Calu3 (cell line): ENCODE measurements at regions not wholly inside any gene's neighbourhood (a gene's known extent, or its start where the extent isn't known, plus 50 kb on each side); places are given as distances from the start of the nearest gene placed in this dataset.

Experiments
- BruUV-seq: library from RNA; stranded (reverse); fragments of 400-500 nt; replicated peaks from 2 replicates; lab custom pipeline; 2021; lab: Mats Ljungman, UMichigan
- CTCF ChIA-PET: fragments of 300-600 bp; sonication (Branson Sonifier 250); formaldehyde crosslinking; loops from one replicate; lab custom pipeline; 2022; ENCODE audit warnings: antibody characterized with exemption; lab: Charles Lee
- DNase-seq: peaks from one replicate; pipeline ENCODE4 v3.0.0; 2022
- H3K27ac Mint-ChIP-seq: one replicate; pipeline ENCODE4 v1.8.0; 2022; ENCODE audit warnings: mixed read lengths; ENCODE audit not compliant: unreplicated experiment
- H3K27me3 Mint-ChIP-seq: one replicate; pipeline ENCODE4 v1.8.0; 2022; ENCODE audit warnings: mixed read lengths; ENCODE audit not compliant: unreplicated experiment
- H3K36me3 Mint-ChIP-seq: one replicate; pipeline ENCODE4 v1.8.0; 2022; ENCODE audit warnings: mild to moderate bottlenecking, moderate library complexity, mixed read lengths; ENCODE audit not compliant: insufficient read depth, unreplicated experiment
- H3K4me1 Mint-ChIP-seq: one replicate; pipeline ENCODE4 v1.8.0; 2022; ENCODE audit warnings: mild to moderate bottlenecking, low read depth, mixed read lengths; ENCODE audit not compliant: unreplicated experiment
- H3K4me3 Mint-ChIP-seq: one replicate; pipeline ENCODE4 v1.8.0; 2022; ENCODE audit warnings: mild to moderate bottlenecking, low read depth, moderate library complexity, mixed read lengths; ENCODE audit not compliant: unreplicated experiment
- H3K9me3 Mint-ChIP-seq: one replicate; pipeline ENCODE4 v1.8.0; 2022; ENCODE audit warnings: low read depth, mixed read lengths; ENCODE audit not compliant: unreplicated experiment
- CTCF ChIP-seq: fragments of 200-600 bp; IDR thresholded peaks from one replicate; pipeline ENCODE4 v1.8.0; 2022; ENCODE audit warnings: antibody characterized with exemption; ENCODE audit not compliant: unreplicated experiment
- intact Hi-C: fragments of 100-400 bp; cut with micrococcal nuclease; formaldehyde crosslinking; loops from one replicate; pipeline ENCODE4 v1.10.0; 2022; ENCODE audit not compliant: unreplicated experiment

GRCh38 chr11:116424615-116425261, 348.0 kb downstream of the BUD13 start:
- Mint-ChIP-seq H3K27ac (no peak overlapping the region), H3K9me3 (no peaks in the 10 kb centered on the region), H3K27me3 (peaks cover 12% of the 10 kb centered on the region), H3K4me1 (peaks cover 12% of the 10 kb centered on the region), H3K4me3 (no peak overlapping the region), H3K36me3 (no peaks in the 10 kb centered on the region)
- BruUV-seq, result no TSS peak
- intact Hi-C loops, result no loop called here
- no peak for DNase-seq
- CTCF ChIA-PET, result interaction anchor here (0.7 kb wide), 1 partner anchor 941 kb away, joined by 5 read pairs; no protein-coding TSS in a partner anchor
- no peak for TF ChIP-seq CTCF

DNA sequence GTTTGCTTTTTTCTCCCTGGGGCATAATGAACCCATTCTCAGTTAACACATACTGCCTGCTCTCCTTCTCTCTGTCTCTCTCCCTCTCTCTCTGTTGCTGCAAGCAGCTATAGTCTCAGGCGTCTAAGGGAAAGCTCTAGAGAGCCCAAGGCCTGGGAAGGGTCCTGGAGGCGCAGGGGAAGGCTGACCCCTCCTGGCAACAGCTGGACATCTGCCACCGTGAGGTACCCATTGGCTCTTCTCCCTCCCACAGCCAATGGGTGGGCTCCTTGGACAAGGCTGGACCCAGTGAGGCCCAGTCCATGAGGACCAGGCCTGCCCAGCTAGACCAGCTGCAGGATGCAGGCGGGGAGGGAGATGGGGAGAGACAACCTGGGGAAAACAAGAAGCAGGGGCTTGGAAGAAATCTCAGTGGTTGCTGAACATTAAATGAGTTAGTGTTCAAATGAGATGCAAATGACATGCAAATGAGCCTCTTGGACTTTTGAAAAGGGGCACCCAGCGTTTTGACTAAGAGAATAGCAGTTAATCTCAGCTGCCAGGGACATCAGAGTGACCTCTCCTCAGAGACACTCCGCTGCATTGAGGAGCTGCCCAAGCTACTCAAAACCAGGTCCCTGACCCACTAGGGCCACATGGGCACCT, 349.7 kb downstream of the BUD13 start:
- no peak overlapping the region for H3K27ac Mint-ChIP-seq
- intact Hi-C loops, result no loop called here
- TF ChIP-seq CTCF, result no peak
- H3K4me3 Mint-ChIP-seq, result no peak overlapping the region
- peaks cover 6% of the 10 kb centered on the region for H3K4me1 Mint-ChIP-seq
- no TSS peak for BruUV-seq
- H3K9me3 Mint-ChIP-seq, result no peaks in the 10 kb centered on the region
- CTCF ChIA-PET, result no interaction called here
- H3K27me3 Mint-ChIP-seq, result peaks cover 12% of the 10 kb centered on the region
- no peaks in the 10 kb centered on the region for H3K36me3 Mint-ChIP-seq
- no peak for DNase-seq

DNA sequence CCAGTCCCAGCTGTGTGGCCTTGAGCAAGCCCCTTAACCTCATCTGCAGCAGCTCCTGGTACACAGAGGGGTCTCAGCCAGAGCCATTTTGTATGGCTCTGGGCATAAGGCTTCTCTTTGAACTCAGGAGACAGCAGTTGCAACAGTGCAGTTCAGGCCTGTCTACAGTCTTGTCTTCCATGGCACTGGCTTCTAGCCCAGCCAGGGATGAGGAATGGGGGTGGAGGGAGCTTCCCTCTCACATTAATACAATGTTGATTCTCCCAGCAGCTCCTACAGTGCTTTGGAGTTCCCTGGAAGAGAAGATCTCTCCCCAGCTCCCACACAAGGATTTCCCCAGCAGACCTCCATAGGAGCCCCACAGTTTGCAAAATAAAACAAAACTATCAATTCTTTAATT, 350.2 kb downstream of the BUD13 start:
- H3K27me3 Mint-ChIP-seq, result peaks cover 16% of the 10 kb centered on the region
- no peaks in the 10 kb centered on the region for H3K9me3 Mint-ChIP-seq
- peaks cover under 1% of the 10 kb centered on the region for H3K4me1 Mint-ChIP-seq
- no TSS peak for BruUV-seq
- intact Hi-C loops, result no loop called here
- DNase-seq, result no peak
- H3K36me3 Mint-ChIP-seq, result no peaks in the 10 kb centered on the region
- TF ChIP-seq CTCF, result no peak
- H3K27ac Mint-ChIP-seq, result no peak overlapping the region
- CTCF ChIA-PET, result no interaction called here
- H3K4me3 Mint-ChIP-seq, result no peak overlapping the region

- CTCF ChIA-PET, result no interaction called here
- TF ChIP-seq CTCF, result no peak
- no TSS peak for BruUV-seq
- Mint-ChIP-seq H3K27ac (no peak overlapping the region), H3K27me3 (peaks cover 25% of the 10 kb centered on the region), H3K36me3 (no peaks in the 10 kb centered on the region), H3K4me3 (no peak overlapping the region), H3K9me3 (no peaks in the 10 kb centered on the region), H3K4me1 (no peaks in the 10 kb centered on the region)
- intact Hi-C loops, result no loop called here
- DNase-seq, result no peak
Measured at GRCh38 chr11:116421529-116422185, 351.1 kb downstream of the BUD13 start.
